Lower lobe of right lung (tissue), 2 donors: ENCODE measurements at regions not wholly inside any gene's neighbourhood (a gene's known extent, or its start where the extent isn't known, plus 50 kb on each side); places are given as distances from the start of the nearest gene placed in this dataset.

Experiments used
- ATAC-seq, 2 donors: fragments of 200-7000 bp; cut with Tn5 transposase; one replicate each; pipeline ENCODE4 v1.9.1; 2020 to 2022; ENCODE audit warnings: mild to moderate bottlenecking in 2 of 2, moderate library complexity in 2 of 2
- DNase-seq: peaks from one replicate; pipeline ENCODE4 v3.0.0-alpha.2; 2020
- H3K27ac ChIP-seq: fragments of 200-600 bp; one replicate; pipeline ENCODE4 v1.8.0; 2022
- H3K27me3 ChIP-seq: fragments of 200-600 bp; one replicate; pipeline ENCODE4 v1.8.0; 2022; ENCODE audit warnings: low read depth
- H3K36me3 ChIP-seq: fragments of 200-600 bp; one replicate; pipeline ENCODE4 v1.8.0; 2022; ENCODE audit warnings: mild to moderate bottlenecking
- H3K4me1 ChIP-seq: fragments of 200-600 bp; one replicate; pipeline ENCODE4 v1.8.0; 2022
- H3K4me3 ChIP-seq: fragments of 200-600 bp; one replicate; pipeline ENCODE4 v1.8.0; 2022; ENCODE audit warnings: mild to moderate bottlenecking
- H3K9me3 ChIP-seq: fragments of 200-600 bp; one replicate; pipeline ENCODE4 v1.8.0; 2022
- intact Hi-C: fragments of 100-400 bp; cut with DNase I; formaldehyde crosslinking; loops from one replicate; pipeline ENCODE4 v1.11.0; 2022
- TF ChIP-seq, protein P1 (sequence below): fragments of 200-600 bp; IDR thresholded peaks from one replicate; pipeline ENCODE4 v1.8.0; 2022; ENCODE audit warnings: antibody characterized with exemption, mild to moderate bottlenecking
- donor health status: DM: no; HTN: yes; CAD: no; lungs with severe emphysema.

DNA sequence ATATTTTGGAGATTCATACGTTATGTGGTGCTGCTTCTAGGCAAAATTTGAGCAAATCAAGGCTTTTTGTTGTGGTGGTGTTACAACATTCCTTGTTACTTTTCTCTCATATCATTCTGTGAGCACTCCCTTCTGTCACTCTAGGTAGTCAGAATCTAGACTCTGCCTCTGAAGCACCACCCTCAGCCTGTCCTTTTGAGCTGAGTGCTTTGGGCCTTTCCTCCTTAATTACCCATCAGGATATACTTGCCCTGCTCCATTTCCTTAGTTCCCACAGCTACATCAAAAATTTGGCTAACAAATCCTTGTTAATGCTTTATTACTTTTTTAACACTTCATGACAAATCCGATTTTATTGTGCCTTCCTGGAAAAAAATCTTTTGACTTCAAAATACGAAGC, 289.6 kb downstream of the CALCRL start:
- peaks cover 30% of the 10 kb centered on the region for H3K9me3 ChIP-seq
- no peak overlapping the region for H3K27ac ChIP-seq
- DNase-seq (no peak), ATAC-seq (no peak)
- H3K4me3 ChIP-seq = no peak overlapping the region
- intact Hi-C loops = no loop called here
- H3K4me1 ChIP-seq = no peaks in the 10 kb centered on the region
- H3K27me3 ChIP-seq = no peaks in the 10 kb centered on the region
- no peaks in the 10 kb centered on the region for H3K36me3 ChIP-seq
- TF ChIP-seq, protein P1, sequence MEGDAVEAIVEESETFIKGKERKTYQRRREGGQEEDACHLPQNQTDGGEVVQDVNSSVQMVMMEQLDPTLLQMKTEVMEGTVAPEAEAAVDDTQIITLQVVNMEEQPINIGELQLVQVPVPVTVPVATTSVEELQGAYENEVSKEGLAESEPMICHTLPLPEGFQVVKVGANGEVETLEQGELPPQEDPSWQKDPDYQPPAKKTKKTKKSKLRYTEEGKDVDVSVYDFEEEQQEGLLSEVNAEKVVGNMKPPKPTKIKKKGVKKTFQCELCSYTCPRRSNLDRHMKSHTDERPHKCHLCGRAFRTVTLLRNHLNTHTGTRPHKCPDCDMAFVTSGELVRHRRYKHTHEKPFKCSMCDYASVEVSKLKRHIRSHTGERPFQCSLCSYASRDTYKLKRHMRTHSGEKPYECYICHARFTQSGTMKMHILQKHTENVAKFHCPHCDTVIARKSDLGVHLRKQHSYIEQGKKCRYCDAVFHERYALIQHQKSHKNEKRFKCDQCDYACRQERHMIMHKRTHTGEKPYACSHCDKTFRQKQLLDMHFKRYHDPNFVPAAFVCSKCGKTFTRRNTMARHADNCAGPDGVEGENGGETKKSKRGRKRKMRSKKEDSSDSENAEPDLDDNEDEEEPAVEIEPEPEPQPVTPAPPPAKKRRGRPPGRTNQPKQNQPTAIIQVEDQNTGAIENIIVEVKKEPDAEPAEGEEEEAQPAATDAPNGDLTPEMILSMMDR = no peak

DNA sequence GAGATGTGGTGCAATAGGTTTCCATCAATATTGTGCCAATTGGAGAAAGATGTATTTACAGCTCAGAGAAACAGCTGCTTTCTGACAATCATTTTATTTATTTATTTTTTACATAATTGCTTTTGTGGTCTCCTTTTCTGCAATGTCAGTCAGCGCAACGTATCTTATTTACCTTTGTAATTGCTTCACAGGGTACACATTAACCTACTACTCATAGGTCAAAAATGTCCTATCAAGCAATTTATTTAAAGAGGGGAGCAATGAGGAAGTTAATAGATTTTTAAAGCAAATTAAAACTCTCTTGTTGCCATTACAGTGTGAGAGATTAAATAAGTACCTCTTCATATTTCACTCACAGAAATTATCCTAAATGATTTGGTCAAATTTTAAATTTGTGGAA, 291.0 kb downstream of the CALCRL start:
- TF ChIP-seq, protein P1 = no peak
- no peak overlapping the region for H3K27ac ChIP-seq

DNA sequence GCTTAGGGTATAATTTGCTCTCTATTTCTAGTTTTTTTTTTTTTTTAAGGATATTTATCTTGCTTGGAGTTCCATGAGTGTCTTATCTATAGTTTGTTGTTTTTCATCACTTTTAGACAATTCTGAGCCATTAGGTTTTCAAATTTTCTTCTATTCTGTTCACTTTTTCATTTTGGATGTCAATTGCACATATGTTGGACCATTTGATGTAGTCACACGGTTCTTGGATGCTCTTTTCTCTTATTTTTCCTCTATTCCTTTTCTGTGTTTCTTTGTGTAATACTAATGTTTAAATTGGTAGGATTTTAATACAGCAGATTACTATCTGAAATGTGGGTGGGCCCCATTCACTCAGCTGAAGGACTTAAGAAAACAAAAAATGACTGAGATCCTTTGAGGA, 292.6 kb downstream of the CALCRL start:
- Histone ChIP-seq H3K4me3 (no peak overlapping the region), H3K4me1 (no peaks in the 10 kb centered on the region), H3K27me3 (no peaks in the 10 kb centered on the region), H3K9me3 (peaks cover 30% of the 10 kb centered on the region), H3K36me3 (no peaks in the 10 kb centered on the region), H3K27ac (no peak overlapping the region)
- no peak for ATAC-seq
- intact Hi-C loops = no loop called here
- TF ChIP-seq, protein P1 = no peak
- no peak for DNase-seq

More for the DNA sequence above, 291.0 kb downstream of the CALCRL start:
- Histone ChIP-seq H3K4me3 (no peak overlapping the region), H3K9me3 (peaks cover 30% of the 10 kb centered on the region), H3K36me3 (no peaks in the 10 kb centered on the region), H3K4me1 (no peaks in the 10 kb centered on the region), H3K27me3 (no peaks in the 10 kb centered on the region)
- DNase-seq (no peak), ATAC-seq (no peak)
- intact Hi-C loops = no loop called here

DNA sequence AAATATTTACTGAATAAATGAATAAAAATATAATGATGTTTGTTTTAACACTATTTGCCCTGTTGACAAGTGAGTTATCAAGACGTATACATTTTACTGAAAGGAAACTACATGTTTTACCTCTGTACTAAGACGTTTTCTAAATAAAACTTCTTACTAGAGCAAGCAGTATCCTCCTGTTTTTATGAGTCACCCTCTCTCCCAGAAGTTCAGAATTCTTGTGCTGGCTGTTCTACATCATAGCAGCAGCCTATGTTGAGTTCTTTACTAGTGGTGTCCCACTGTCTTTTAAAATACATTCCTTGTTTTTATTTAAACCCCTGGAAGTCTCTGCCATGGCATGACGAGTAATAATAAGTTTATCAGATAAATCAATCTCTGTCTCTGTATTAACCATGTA, 297.4 kb downstream of the CALCRL start:
- no peak for DNase-seq
- TF ChIP-seq, protein P1 = no peak
- no peaks in the 10 kb centered on the region for H3K36me3 ChIP-seq
- intact Hi-C loops = no loop called here
- H3K4me1 ChIP-seq = no peaks in the 10 kb centered on the region
- no peak overlapping the region for H3K27ac ChIP-seq
- H3K9me3 ChIP-seq = peaks cover 19% of the 10 kb centered on the region
- H3K4me3 ChIP-seq = no peak overlapping the region
- no peak for ATAC-seq
- H3K27me3 ChIP-seq = no peaks in the 10 kb centered on the region

DNA sequence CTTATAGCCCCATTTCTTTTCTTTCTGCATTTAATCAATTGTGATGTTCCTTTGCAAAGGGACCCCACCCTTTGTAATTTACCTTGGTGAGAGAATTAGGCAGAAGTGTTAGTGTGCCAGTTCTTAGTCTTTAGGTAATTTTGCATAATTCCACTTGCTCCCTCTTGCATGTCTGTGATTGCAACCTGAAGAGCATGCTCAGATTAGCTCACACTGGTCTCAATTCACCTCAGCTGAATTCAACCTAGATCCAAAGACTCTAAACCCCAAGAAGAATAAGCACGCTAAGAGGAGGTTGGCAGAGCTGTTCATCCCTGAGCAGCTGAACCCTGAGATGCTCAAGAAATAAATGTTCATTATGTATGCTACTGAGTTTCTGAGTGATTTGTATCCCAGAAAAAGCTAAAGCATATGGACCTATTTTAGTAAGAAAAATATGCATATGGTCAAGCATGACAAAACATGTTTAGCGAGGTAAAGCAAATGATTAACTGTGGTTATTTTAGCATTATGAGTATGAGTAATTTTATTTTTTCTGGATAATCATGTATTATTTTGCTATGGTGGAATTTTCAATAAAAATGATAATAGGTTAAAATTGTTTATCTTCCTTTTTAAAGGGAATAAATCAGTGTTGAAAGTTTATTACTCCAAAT, 299.2 kb upstream of the ZSWIM2 start:
- TF ChIP-seq, protein P1 = no peak
- H3K27ac ChIP-seq = no peak overlapping the region
- ATAC-seq = no peak
- DNase-seq = no peak
- H3K27me3 ChIP-seq = no peaks in the 10 kb centered on the region
- no peak overlapping the region for H3K4me3 ChIP-seq
- H3K4me1 ChIP-seq = no peaks in the 10 kb centered on the region
- peaks cover 10% of the 10 kb centered on the region for H3K9me3 ChIP-seq
- intact Hi-C loops = no loop called here
- no peaks in the 10 kb centered on the region for H3K36me3 ChIP-seq
